Progenitor cell of endocrine pancreas (in vitro differentiated cells): ENCODE measurements at regions not wholly inside any gene's neighbourhood (a gene's known extent, or its start where the extent isn't known, plus 50 kb on each side); places are given as distances from the start of the nearest gene placed in this dataset.
"Not testable (repeated sequence)": the region's sequence is repeated elsewhere in the genome, so short reads cannot be mapped to it uniquely, and the experiment has no call there.

ENCODE experiments used
- DNase-seq: peaks from one replicate; pipeline ENCODE4 v3.0.0; 2021; ENCODE audit warnings: low spot score; ENCODE audit not compliant: unreplicated experiment
- H3K27ac Mint-ChIP-seq: 2 replicates; pipeline ENCODE4 v1.8.0; 2021; ENCODE audit warnings: mild to moderate bottlenecking, moderate library complexity, mixed read lengths
- H3K27me3 Mint-ChIP-seq: 2 replicates; pipeline ENCODE4 v1.8.0; 2021; ENCODE audit warnings: mixed read lengths
- H3K36me3 Mint-ChIP-seq: 2 replicates; pipeline ENCODE4 v1.8.0; 2022; ENCODE audit warnings: mixed read lengths; ENCODE audit not compliant: insufficient read depth
- H3K4me1 Mint-ChIP-seq: 2 replicates; pipeline ENCODE4 v1.8.0; 2021; ENCODE audit warnings: low read depth, mixed read lengths
- H3K4me3 Mint-ChIP-seq: 2 replicates; pipeline ENCODE4 v1.8.0; 2021; ENCODE audit warnings: low read depth, mild to moderate bottlenecking, moderate library complexity, mixed read lengths
- H3K9me3 Mint-ChIP-seq: 2 replicates; pipeline ENCODE4 v1.8.0; 2021; ENCODE audit warnings: low read depth, mixed read lengths
- TF ChIP-seq, protein P1 (sequence below): fragments of 200-600 bp; sonication (generic); IDR thresholded peaks from one replicate; pipeline ENCODE4 v1.5.0; 2021; ENCODE audit warnings: antibody characterized with exemption, mild to moderate bottlenecking; ENCODE audit not compliant: unreplicated experiment

DNA sequence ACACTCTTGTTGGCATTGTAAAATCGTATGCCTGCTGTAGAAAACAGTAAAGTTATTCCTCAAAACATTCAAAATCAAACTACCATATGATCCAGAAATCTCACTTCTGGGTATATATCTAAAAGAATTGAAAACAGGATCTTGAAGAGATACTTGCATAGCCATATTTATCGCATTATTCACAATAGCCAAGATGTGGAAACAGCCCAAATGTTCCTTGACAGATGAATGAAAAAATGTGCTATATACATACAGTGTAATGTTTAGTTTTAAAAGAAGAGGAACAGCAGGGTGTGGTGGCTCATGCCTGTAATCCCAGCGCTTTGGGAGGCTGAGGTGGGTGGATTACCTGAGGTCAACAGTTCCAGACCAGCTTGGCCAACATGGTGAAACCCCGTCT lies 234.1 kb upstream of the DAB2 start:
- H3K27ac Mint-ChIP-seq: no peak overlapping the region
- no peak overlapping the region for H3K4me3 Mint-ChIP-seq
- H3K36me3 Mint-ChIP-seq: no peaks in the 10 kb centered on the region
- no peaks in the 10 kb centered on the region for H3K27me3 Mint-ChIP-seq
- TF ChIP-seq, protein P1, sequence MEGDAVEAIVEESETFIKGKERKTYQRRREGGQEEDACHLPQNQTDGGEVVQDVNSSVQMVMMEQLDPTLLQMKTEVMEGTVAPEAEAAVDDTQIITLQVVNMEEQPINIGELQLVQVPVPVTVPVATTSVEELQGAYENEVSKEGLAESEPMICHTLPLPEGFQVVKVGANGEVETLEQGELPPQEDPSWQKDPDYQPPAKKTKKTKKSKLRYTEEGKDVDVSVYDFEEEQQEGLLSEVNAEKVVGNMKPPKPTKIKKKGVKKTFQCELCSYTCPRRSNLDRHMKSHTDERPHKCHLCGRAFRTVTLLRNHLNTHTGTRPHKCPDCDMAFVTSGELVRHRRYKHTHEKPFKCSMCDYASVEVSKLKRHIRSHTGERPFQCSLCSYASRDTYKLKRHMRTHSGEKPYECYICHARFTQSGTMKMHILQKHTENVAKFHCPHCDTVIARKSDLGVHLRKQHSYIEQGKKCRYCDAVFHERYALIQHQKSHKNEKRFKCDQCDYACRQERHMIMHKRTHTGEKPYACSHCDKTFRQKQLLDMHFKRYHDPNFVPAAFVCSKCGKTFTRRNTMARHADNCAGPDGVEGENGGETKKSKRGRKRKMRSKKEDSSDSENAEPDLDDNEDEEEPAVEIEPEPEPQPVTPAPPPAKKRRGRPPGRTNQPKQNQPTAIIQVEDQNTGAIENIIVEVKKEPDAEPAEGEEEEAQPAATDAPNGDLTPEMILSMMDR: no peak
- no peak for DNase-seq
- H3K9me3 Mint-ChIP-seq: no peaks in the 10 kb centered on the region
- H3K4me1 Mint-ChIP-seq: no peaks in the 10 kb centered on the region

DNA sequence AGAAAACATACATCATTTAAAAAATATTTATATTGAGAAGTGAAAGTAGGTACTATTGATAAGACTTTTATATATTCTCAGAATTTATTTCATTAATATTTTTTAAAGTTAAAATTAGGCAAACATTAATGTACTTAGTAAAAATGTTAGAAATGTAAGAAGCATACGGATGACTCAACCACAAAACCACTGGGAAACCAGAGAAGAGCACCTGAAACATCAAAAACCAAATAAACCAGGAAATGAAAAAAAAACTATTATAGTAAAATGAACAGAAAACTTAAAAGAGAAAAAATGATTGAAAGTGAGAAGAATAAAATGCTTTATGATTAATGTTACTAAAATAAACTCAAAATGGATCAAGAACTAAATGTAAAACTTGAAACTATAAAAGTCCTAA lies 233.2 kb upstream of the DAB2 start:
- Mint-ChIP-seq H3K27ac (no peak overlapping the region), H3K27me3 (no peaks in the 10 kb centered on the region), H3K9me3 (no peaks in the 10 kb centered on the region), H3K4me1 (no peaks in the 10 kb centered on the region), H3K36me3 (no peaks in the 10 kb centered on the region), H3K4me3 (no peak overlapping the region)
- TF ChIP-seq, protein P1: no peak
- no peak for DNase-seq

DNA sequence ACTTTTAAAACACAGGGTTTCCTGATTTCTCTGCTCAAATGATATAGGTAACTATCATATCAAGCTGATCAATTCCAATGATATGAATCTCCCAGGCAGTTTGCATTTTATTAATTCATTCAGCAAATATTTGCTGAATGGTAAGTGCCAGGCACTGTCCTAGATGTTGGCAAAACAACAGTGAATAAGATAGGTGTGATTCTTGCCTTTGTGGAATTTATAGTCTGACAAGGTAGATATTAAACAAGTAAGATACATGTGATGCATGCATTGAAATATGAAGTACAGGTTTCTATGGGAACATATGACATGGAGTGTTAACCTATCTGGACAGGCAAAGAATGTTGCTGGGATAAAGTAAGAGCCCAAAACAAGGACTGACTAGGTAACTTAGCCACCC lies 231.8 kb upstream of the DAB2 start:
- no peak overlapping the region for H3K27ac Mint-ChIP-seq
- no peaks in the 10 kb centered on the region for H3K36me3 Mint-ChIP-seq
- TF ChIP-seq, protein P1: no peak

DNA sequence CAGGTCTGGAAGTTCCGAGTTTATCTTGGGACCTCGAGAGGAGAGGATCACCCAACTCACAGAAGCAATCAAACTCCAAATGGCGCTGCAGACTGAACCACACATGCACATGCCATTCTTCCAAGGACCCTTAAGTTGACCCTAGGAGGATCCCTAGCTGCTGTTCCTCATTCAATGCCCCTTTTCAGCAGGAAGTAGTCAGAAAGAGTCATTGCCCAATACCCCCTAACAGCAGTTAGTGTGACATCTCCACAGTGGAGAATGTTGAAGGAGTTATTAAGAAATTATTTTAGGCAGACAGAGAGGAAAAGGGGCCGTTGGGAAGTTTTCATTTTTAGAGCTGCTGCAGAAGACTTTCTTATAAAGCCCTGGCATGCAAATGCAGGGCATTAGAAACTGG lies 229.9 kb upstream of the DAB2 start:
- Mint-ChIP-seq H3K4me1 (no peaks in the 10 kb centered on the region), H3K9me3 (no peaks in the 10 kb centered on the region), H3K27ac (no peak overlapping the region), H3K27me3 (no peaks in the 10 kb centered on the region), H3K36me3 (no peaks in the 10 kb centered on the region), H3K4me3 (no peak overlapping the region)
- no peak for DNase-seq
- TF ChIP-seq, protein P1: no peak

More for the DNA sequence above, 231.8 kb upstream of the DAB2 start:
- DNase-seq: no peak
- Mint-ChIP-seq H3K4me1 (no peaks in the 10 kb centered on the region), H3K9me3 (no peaks in the 10 kb centered on the region), H3K4me3 (no peak overlapping the region), H3K27me3 (no peaks in the 10 kb centered on the region)

DNA sequence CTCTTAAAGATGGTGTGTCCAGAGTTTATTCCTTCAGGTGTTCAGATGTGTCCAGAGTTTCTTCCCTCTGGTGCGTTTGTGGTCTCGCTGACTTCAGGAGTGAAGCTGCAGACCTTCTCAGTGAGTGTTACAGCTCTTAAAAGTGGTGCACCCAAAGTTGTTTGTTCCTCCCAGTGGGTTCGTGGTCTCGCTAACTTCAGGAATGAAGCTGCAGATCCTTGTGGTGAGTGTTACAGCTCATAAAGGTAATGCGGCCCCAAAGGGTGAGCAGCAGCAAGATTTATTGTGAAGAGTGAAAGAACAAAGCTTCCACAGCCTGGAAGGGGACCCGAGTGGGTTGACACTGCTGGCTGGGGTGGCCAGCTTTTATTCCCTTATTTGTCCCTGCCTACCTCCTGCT lies 227.7 kb upstream of the DAB2 start:
- not testable (repeated sequence) for H3K27me3 Mint-ChIP-seq

DNA sequence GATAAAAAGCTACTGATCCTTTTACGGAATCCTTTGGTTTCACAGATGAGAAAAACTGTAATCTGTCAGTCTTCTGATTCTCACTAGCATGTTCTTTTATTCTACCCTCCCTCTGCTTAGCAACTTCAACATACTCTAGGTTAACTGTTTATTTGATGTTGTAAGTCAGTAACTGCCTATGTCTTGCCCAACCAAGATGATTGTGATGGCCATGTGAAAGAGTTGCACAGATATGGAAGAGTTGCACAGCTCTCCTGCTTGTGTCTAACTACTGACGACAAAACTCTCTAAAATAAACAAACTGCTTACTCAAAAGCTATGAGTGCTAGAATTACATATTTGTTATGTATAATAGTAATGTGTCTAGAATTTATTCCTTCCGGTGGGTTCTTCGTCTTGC lies 227.3 kb upstream of the DAB2 start:
- Mint-ChIP-seq H3K9me3 (no peaks in the 10 kb centered on the region), H3K27me3 (no peaks in the 10 kb centered on the region), H3K4me1 (no peaks in the 10 kb centered on the region), H3K27ac (no peak overlapping the region), H3K4me3 (no peak overlapping the region), H3K36me3 (no peaks in the 10 kb centered on the region)
- DNase-seq: no peak
- TF ChIP-seq, protein P1: no peak

More for the DNA sequence above, 227.7 kb upstream of the DAB2 start:
- not testable (repeated sequence) for H3K27ac Mint-ChIP-seq, H3K4me3 Mint-ChIP-seq, H3K9me3 Mint-ChIP-seq, DNase-seq, H3K36me3 Mint-ChIP-seq, H3K4me1 Mint-ChIP-seq
